Stomach smooth muscle (tissue), 2 donors: ENCODE measurements at regions not wholly inside any gene's neighbourhood (a gene's known extent, or its start where the extent isn't known, plus 50 kb on each side); places are given as distances from the start of the nearest gene placed in this dataset.

Experiments used
- H3K27ac ChIP-seq: one replicate; pipeline ENCODE4 v1.7.0; 2013; ENCODE audit warnings: mild to moderate bottlenecking, low read length, inconsistent platforms
- H3K27me3 ChIP-seq, 2 donors: one replicate each; pipeline ENCODE4 v1.7.0; 2013; ENCODE audit warnings: low read length in 2 of 2; ENCODE audit not compliant: insufficient read depth in 2 of 2, control insufficient read depth in 1 of 2
- H3K36me3 ChIP-seq, 2 donors: one replicate each; pipeline ENCODE4 v1.7.0; 2013; ENCODE audit warnings: low read length in 2 of 2; ENCODE audit not compliant: control insufficient read depth in 2 of 2, insufficient read depth in 2 of 2
- H3K4me1 ChIP-seq: one replicate; pipeline ENCODE4 v1.7.0; 2013; ENCODE audit warnings: low read length; ENCODE audit not compliant: control insufficient read depth, insufficient read depth
- H3K4me3 ChIP-seq, 2 donors: one replicate each; pipeline ENCODE4 v1.7.0; 2013; ENCODE audit warnings: low read length in 2 of 2
- H3K9ac ChIP-seq, 2 donors: one replicate each; pipeline ENCODE4 v1.7.0; 2013; ENCODE audit warnings: low read length in 2 of 2, mild to moderate bottlenecking in 1 of 2
- H3K9me3 ChIP-seq, 2 donors: one replicate each; pipeline ENCODE4 v1.7.0; 2013; ENCODE audit warnings: low read length in 2 of 2; ENCODE audit not compliant: control insufficient read depth in 2 of 2
- donor health status: healthy.
- donor health status: Pancreatic carcinoma.

GRCh38 chr15:47542312-47542989, 174.9 kb upstream of the SEMA6D start:
- no peaks in the 10 kb centered on the region for H3K9me3 ChIP-seq
- H3K36me3 ChIP-seq, result no peaks in the 10 kb centered on the region
- H3K27ac ChIP-seq, result no peak overlapping the region
- H3K9ac ChIP-seq, result no peak overlapping the region
- no peaks in the 10 kb centered on the region for H3K4me1 ChIP-seq
- no peak overlapping the region for H3K4me3 ChIP-seq
- no peaks in the 10 kb centered on the region for H3K27me3 ChIP-seq

GRCh38 chr15:47548231-47548630, 169.1 kb upstream of the SEMA6D start:
- no peaks in the 10 kb centered on the region for H3K9me3 ChIP-seq
- H3K4me1 ChIP-seq, result no peaks in the 10 kb centered on the region
- H3K27ac ChIP-seq, result no peak overlapping the region
- no peaks in the 10 kb centered on the region for H3K27me3 ChIP-seq
- no peak overlapping the region for H3K9ac ChIP-seq
- H3K4me3 ChIP-seq, result no peak overlapping the region
- H3K36me3 ChIP-seq, result no peaks in the 10 kb centered on the region

- no peaks in the 10 kb centered on the region for H3K9me3 ChIP-seq
- H3K27ac ChIP-seq, result no peak overlapping the region
- H3K4me1 ChIP-seq, result no peaks in the 10 kb centered on the region
- H3K9ac ChIP-seq, result no peak overlapping the region
- no peaks in the 10 kb centered on the region for H3K27me3 ChIP-seq
- no peak overlapping the region for H3K4me3 ChIP-seq
- H3K36me3 ChIP-seq, result no peaks in the 10 kb centered on the region
These were observed 168.3 kb upstream of the SEMA6D start for GRCh38 chr15:47548986-47549385.

GRCh38 chr15:47551079-47551478, 166.2 kb upstream of the SEMA6D start:
- H3K27me3 ChIP-seq, result no peaks in the 10 kb centered on the region
- no peak overlapping the region for H3K9ac ChIP-seq

GRCh38 chr15:47551546-47551945, 165.8 kb upstream of the SEMA6D start:
- Histone ChIP-seq H3K27me3 (no peaks in the 10 kb centered on the region), H3K9ac (no peak overlapping the region), H3K4me1 (no peaks in the 10 kb centered on the region), H3K36me3 (no peaks in the 10 kb centered on the region), H3K27ac (no peak overlapping the region), H3K9me3 (no peaks in the 10 kb centered on the region), H3K4me3 (no peak overlapping the region)

More at GRCh38 chr15:47551079-47551478, 166.2 kb upstream of the SEMA6D start:
- Histone ChIP-seq H3K4me1 (no peaks in the 10 kb centered on the region), H3K36me3 (no peaks in the 10 kb centered on the region), H3K4me3 (no peak overlapping the region), H3K27ac (no peak overlapping the region), H3K9me3 (no peaks in the 10 kb centered on the region)

- H3K9me3 ChIP-seq, result no peaks in the 10 kb centered on the region
- H3K4me1 ChIP-seq, result no peaks in the 10 kb centered on the region
- H3K4me3 ChIP-seq, result no peak overlapping the region
- H3K9ac ChIP-seq, result no peak overlapping the region
- H3K36me3 ChIP-seq, result no peaks in the 10 kb centered on the region
- H3K27me3 ChIP-seq, result no peaks in the 10 kb centered on the region
- no peak overlapping the region for H3K27ac ChIP-seq
These were observed 164.2 kb upstream of the SEMA6D start for GRCh38 chr15:47552978-47553608.

- Histone ChIP-seq H3K9me3 (no peaks in the 10 kb centered on the region), H3K4me3 (no peak overlapping the region), H3K4me1 (no peaks in the 10 kb centered on the region), H3K9ac (no peak overlapping the region), H3K36me3 (no peaks in the 10 kb centered on the region), H3K27me3 (no peaks in the 10 kb centered on the region), H3K27ac (no peak overlapping the region)
These were observed 163.4 kb upstream of the SEMA6D start for GRCh38 chr15:47553947-47554346.

GRCh38 chr15:47561102-47561501, 156.2 kb upstream of the SEMA6D start:
- Histone ChIP-seq H3K27me3 (no peaks in the 10 kb centered on the region), H3K9ac (no peak overlapping the region), H3K9me3 (peaks cover 0 to 6% of the 10 kb centered on the region in 2 donors), H3K27ac (no peak overlapping the region), H3K4me3 (no peak overlapping the region), H3K4me1 (no peaks in the 10 kb centered on the region), H3K36me3 (no peaks in the 10 kb centered on the region)

GRCh38 chr15:47565949-47566348, 151.4 kb upstream of the SEMA6D start:
- Histone ChIP-seq H3K36me3 (no peaks in the 10 kb centered on the region), H3K4me1 (peaks cover 4% of the 10 kb centered on the region), H3K9ac (no peak overlapping the region), H3K9me3 (peaks cover 0 to 1% of the 10 kb centered on the region in 2 donors), H3K4me3 (no peak overlapping the region), H3K27me3 (no peaks in the 10 kb centered on the region), H3K27ac (no peak overlapping the region)

GRCh38 chr15:47566610-47567009, 150.7 kb upstream of the SEMA6D start:
- Histone ChIP-seq H3K9ac (no peak overlapping the region), H3K9me3 (no peaks in the 10 kb centered on the region), H3K36me3 (no peaks in the 10 kb centered on the region), H3K4me1 (peaks cover 6% of the 10 kb centered on the region), H3K4me3 (no peak overlapping the region), H3K27me3 (no peaks in the 10 kb centered on the region), H3K27ac (no peak overlapping the region)

GRCh38 chr15:47568030-47568429, 149.3 kb upstream of the SEMA6D start:
- Histone ChIP-seq H3K4me1 (peaks cover 6% of the 10 kb centered on the region), H3K27ac (no peak overlapping the region), H3K4me3 (no peak overlapping the region), H3K36me3 (no peaks in the 10 kb centered on the region), H3K27me3 (no peaks in the 10 kb centered on the region), H3K9me3 (no peaks in the 10 kb centered on the region), H3K9ac (no peak overlapping the region)
